GM12892 (cell line): ENCODE measurements at regions not wholly inside any gene's neighbourhood (a gene's known extent, or its start where the extent isn't known, plus 50 kb on each side); places are given as distances from the start of the nearest gene placed in this dataset.

Source experiments
- DNase-seq: peaks from one replicate; pipeline ENCODE4 v3.0.0; 2011; ENCODE audit not compliant: insufficient read length
- FAIRE-seq: peaks from 2 replicates; lab custom pipeline; 2011; peaks lifted over from hg19 to GRCh38; lab: Jason Lieb, UNC
- POLR2A ChIP-seq: IDR thresholded peaks from 2 replicates; pipeline ENCODE4 v1.6.1; 2011; ENCODE audit warnings: low read depth, low read length, control low read depth
- POLR2AphosphoS5 ChIP-seq: IDR thresholded peaks from 2 replicates; pipeline ENCODE4 v1.6.1; 2011; ENCODE audit warnings: low read depth, low read length, control low read depth
- TAF1 ChIP-seq: IDR thresholded peaks from 2 replicates; pipeline ENCODE4 v1.6.1; 2011; ENCODE audit warnings: low read depth, mild to moderate bottlenecking, control low read depth, low read length, borderline replicate concordance

DNA sequence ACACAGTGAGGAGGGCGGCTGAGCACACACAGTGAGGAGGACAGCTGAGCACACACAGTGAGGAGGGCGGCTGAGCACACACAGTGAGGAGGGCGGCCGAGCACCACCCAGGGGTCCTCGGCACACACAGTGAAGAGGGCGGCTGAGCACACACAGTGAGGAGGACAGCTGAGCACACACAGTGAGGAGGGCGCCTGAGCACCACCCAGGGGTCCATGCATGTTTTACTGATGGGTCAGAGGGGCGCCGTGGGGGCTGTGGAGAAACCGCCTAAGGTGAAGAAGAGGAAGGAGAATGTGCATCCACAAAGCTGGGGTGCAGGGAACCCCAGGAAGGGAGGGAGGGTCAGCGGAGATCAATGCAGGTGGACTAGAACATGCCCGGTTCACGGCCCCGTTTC, 461.8 kb downstream of the BRD1 start:
- TF ChIP-seq TAF1 (no peak), POLR2AphosphoS5 (no peak), POLR2A (no peak)
- DNase-seq (no peak), FAIRE-seq (no peak)

GRCh38 chr22:49365191-49365837, 462.4 kb downstream of the BRD1 start:
- TF ChIP-seq POLR2A (no peak), TAF1 (no peak), POLR2AphosphoS5 (no peak)
- DNase-seq (no peak), FAIRE-seq (no peak)

DNA sequence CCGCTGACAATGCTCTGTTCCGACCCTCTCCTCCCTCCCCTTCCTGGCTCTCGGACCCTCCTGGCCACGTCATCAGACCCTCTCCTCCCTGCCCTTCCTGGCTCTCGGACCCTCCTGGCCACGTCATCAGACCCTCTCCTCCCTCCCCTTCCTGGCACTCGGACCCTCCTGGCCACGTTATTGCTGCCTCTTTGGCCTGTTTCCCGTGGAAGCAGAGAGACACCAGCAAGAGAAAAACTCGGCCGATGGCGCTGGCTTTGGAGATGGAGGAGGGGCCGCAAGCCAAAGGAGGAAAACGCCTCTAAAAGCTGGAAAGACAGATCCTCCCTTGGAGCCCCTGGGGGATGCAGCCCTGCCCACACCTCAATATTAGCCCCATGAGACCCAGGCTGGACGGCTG, 463.3 kb downstream of the BRD1 start:
- TF ChIP-seq TAF1 (no peak), POLR2AphosphoS5 (no peak)
- FAIRE-seq, result no peak
- DNase-seq, result no peak

DNA sequence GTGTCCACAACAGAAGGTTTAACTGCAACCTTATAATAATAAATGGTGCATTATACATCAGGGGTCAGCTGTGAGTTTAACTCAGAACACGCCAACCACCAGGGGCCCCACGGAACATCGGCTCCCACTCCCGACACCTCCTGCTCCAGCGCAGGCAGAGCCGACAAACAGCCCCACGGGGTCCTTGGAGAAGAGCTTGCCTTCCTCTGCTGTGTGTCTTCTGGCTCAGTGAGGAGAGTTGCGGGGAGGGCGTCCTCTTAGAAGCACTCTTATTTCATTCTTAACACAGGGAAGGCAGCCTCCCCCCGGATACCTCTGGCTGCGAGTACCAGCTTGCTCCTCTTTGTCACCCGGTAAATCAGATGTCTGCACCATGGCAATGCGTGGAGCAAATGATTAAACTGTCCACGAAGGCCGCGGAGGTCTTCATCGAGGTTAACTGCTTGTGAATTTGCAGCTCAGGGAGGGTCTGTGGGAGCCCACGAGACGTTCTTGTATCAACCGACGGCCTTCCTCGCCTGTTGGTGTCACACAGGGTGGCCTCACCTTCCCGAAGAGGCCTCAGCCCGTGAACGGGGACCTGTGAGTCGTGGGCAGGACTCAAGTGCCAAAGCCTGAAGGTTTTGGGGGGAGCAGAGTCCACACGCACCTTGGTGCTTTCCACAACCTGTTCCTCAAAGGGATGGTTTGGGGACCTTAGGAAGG, 464.0 kb downstream of the BRD1 start:
- no peak for TF ChIP-seq TAF1
- FAIRE-seq (no peak), DNase-seq (no peak)

GRCh38 chr22:49362211-49362839, 465.3 kb downstream of the BRD1 start:
- FAIRE-seq (no peak), DNase-seq (no peak)
- TF ChIP-seq POLR2A, result no peak
- no peak for TF ChIP-seq TAF1
- TF ChIP-seq POLR2AphosphoS5, result no peak

DNA sequence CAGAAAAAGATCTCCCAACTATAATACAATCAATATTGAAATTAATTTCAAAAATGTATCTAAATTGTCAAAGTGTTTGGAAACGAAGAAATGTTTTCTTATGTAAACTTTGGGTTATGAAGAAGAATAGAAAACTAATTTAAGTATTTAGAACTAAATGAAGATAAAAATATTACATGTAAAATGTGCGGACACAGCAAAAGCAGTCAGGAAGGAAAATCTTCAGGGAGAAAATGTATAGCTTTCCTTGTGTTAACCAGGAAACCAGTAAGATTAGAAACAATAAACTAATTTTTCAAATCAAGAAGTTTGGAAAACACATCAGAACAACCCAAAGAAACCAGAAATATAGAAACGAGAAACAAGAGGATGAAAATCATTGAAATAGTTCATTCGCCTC, 466.5 kb downstream of the BRD1 start:
- FAIRE-seq (no peak), DNase-seq (no peak)
- no peak for TF ChIP-seq POLR2AphosphoS5
- no peak for TF ChIP-seq POLR2A
- TF ChIP-seq TAF1, result no peak

DNA sequence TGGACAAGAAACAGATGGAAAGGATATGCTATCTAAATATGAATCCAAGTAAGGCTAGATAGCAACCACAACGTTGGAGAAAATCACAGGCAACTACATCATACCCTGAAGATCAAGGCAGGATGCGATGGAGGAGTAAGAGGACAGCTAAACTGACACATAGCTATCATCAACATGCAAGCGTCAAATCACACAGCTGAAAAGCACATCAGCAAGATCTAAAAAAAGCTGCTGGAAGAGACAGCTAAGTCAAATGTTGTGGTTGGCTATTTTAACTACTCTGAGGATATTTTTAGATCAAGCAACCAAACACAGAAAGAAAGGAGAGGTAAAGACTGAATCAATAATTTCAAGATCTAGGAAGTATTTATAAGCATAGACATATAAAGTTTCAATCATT, 466.9 kb downstream of the BRD1 start:
- no peak for DNase-seq
- no peak for TF ChIP-seq POLR2A
- no peak for TF ChIP-seq TAF1
- TF ChIP-seq POLR2AphosphoS5, result no peak
- no peak for FAIRE-seq

- TF ChIP-seq POLR2AphosphoS5, result no peak
- no peak for TF ChIP-seq POLR2A
- TF ChIP-seq TAF1, result no peak
- FAIRE-seq (no peak), DNase-seq (no peak)
These were observed 468.6 kb downstream of the BRD1 start for GRCh38 chr22:49359076-49359475.

- FAIRE-seq, result no peak
- no peak for DNase-seq
- TF ChIP-seq POLR2A (no peak), TAF1 (no peak), POLR2AphosphoS5 (no peak)
These were observed 469.8 kb downstream of the BRD1 start for GRCh38 chr22:49357661-49358440.

DNA sequence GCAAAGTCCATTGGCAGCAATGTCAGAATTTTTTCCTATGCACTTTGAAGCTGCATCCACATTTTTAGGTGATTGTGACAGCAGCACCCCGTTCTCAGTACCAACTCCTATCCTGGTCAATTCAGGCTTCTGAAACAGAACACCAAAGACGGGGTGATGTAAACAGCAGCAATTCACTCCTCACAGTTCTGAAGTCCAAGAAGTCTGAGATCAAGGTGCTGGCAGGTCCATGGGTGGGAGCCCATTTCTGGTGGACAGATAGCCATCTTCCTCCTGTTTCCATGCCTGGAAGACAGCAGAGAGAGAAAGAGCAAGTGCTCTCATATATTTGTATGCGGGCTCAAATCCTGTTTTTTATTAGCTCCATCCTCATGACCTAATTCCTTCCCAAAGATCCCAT, 471.2 kb downstream of the BRD1 start:
- no peak for FAIRE-seq
- no peak for DNase-seq
- TF ChIP-seq POLR2AphosphoS5 (no peak), TAF1 (no peak), POLR2A (no peak)

- TF ChIP-seq POLR2AphosphoS5 (no peak), TAF1 (no peak), POLR2A (no peak)
- FAIRE-seq, result no peak
- DNase-seq, result no peak
These were observed 472.3 kb downstream of the BRD1 start for GRCh38 chr22:49355211-49355920.
